HG03103 (cell line): ENCODE measurements at regions not wholly inside any gene's neighbourhood (a gene's known extent, or its start where the extent isn't known, plus 50 kb on each side); places are given as distances from the start of the nearest gene placed in this dataset.

Source experiments
- ATAC-seq: cut with Tn5 transposase; IDR thresholded peaks from one replicate; pipeline ENCODE4 v1.9.1; 2021; ENCODE audit warnings: low read depth; ENCODE audit not compliant: unreplicated experiment

DNA sequence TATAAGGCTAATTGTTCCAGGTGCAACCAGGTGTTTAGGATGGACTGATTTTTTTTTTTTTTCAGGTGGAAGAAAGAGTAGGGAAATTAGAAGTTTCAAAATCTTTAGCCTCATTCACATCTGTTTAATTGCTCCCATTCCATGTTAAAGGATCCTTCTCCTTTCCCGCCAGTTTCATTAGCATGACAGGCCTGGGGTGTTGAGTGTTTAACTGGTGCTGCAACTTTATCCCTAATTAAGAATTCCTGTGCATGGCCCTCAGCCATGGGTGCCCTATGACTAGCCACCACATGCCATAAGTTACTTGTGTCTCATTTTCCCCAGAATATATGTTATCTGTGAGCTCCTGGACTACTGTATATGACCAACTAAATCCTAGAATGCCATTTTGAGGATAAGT lies 501.4 kb downstream of the NSUN3 start:
- ATAC-seq: no peak

DNA sequence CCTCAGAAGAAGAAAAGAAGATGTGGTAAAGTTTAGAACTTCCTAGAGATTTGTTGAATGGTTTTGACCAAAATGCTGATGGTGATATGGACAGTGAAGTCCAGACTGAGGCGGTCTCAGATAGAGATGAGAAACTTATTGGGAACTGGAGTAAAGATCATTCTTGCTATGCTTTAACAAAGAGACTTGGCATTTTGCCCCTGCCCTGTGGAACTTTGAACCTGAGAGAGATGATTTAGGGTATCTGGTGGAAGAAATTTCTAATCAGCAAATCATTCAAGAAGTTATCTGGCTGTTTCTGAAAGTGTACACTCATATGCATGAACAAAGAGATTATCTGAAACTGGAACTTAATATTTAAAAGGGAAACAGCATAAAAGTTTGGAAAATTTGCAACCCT lies 505.2 kb downstream of the NSUN3 start:
- no peak for ATAC-seq

DNA sequence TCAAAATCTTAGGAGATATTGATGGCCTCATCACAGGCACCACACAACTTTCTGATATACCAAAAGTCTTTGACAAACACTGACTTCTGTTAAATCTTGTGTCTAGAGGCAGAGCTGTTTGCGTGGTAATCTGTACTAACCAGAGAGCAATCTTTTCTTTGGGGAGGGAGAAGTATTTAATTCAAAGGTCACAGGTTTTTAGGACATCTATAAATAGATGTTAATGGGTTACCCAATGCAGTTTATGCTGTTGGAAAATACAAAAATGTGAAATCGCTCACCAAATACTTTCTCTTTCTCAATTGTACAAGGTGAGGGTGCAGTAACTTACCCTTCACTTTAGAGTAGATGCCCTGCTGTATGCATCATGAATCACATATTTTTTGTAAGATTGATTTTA lies 510.5 kb downstream of the NSUN3 start:
- no peak for ATAC-seq

DNA sequence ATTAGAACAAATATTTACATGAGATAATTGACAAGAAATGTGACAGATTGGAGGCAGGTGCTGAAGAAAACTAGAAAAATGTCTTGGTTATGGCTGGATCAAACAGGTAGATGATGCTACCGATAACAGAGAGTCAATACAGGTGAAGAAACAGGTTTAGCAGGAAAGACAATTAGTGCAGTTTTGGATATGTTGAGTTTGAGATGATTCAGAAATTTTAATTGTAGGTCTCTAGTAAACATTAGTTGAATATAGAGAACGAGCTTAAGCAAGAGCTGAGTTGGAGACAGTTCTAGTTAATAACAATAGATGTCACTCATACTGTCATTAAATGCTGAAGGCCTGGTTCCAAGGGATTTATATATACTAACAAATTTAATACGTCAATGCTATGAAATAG lies 524.4 kb downstream of the NSUN3 start:
- ATAC-seq: no peak

DNA sequence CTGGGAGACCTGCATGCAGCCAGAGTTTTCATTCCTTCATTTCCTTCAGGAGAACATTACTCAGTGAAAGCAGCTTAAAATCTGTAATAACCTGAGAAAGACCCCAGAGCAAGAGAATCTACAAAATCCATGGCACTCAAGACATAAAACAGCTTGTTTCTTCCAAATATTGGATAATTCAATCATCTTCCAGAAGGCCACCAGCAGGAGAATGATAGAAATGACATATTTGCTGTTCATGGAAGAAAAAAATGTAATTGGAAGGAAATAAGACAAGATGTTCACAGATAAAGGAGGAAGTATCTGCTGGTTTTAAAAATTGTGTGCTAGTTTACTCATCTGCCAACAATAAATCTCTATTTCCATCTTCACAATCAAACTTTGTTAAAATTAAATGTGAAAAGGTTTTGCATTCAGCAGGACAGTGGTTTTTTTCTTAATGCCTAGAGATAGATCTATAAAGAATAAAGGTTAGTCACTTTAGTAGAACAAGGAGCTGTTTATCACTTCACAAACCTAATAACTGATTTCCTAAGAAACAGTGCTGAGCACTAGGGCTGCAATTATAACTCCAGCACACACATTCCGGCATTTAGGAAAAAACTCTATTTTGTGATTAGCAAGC lies 530.8 kb downstream of the NSUN3 start:
- ATAC-seq: no peak

DNA sequence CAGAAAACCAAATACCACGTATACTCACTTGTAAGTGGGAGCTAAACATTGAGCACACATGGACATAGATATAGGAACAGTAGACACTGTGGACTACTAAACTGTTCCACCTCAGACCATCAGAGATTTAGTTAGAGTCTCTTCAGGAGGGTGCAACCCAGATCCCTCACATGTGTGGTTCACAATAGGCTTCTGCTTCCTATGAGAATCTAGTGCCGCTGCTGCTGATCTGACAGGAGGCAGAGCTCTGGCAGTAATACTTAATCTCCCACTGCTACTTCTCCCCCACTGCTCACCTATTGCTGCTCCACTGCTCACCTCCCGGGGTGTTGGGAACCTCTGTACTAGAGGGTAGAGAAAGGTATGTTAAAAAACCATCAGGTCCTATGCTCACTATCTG lies 533.3 kb downstream of the NSUN3 start:
- ATAC-seq: no peak

DNA sequence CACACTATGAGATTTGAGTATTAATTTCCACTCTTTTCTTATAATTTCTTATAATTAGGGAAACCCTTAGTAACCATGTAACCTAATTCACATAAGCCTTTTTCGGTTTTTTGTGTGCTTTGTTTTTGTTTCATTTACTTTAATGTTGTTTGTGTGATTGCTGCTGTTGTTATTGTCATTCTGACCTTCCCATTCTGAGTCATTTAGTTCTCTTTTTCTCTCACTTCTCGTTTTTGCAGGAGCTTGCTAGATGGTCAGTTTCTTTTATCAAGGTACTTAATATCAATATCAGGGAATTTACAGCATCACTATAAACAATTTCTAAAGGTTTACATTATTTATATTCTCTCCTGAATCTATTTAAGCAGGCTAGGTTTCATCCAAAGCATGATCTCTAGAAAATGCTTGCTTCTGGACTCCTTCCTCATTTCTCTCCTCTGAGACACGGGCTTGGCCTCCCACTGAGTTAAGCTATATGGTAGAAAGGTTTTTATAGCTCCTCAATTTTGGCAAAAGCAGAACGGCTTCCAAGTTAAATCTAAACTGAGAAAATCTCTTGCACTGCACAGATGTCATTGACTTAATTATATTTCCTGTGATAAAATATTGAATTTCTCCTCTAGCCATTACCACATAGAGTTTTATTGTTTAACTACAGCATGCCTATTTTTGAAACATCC lies 534.2 kb downstream of the NSUN3 start:
- peak; percentile 62 for ATAC-seq

DNA sequence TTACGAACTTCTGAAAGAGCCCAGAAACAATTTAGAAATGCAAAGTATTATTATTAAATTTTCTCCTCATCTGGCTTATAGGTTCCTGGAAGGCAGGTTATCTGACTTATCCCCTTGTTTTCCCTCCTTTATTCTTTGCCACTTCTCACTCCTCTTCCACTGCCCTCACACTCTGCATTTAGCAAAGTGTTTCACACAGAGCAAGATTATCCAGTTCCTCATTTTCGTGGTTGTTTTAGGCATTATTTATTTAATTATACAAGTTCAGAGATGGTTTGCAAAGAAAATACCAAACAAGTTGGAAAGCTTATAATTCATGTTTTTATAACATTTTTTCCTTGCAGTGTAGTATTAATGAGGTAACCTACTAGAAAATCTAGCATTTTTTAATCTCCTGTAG lies 544.9 kb downstream of the NSUN3 start:
- ATAC-seq: no peak

DNA sequence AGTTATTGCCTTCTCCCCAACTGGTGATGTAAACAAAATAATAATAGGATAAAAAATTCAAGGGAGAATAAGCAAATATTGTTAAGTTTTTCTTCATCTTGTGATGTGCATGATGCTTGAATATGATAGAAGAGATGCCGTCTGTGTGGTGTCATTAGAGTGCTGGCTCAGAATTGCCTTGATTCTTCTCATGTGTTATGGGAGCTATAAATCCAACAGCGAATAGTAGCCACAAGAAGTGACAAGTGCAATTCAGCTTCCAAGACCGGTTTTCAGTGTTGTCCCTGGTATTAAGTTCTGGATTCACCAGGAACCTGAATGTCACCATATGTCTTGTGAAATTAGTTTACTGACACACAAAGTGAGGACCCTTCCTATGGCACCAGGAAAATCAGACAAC lies 547.0 kb downstream of the NSUN3 start:
- no peak for ATAC-seq

DNA sequence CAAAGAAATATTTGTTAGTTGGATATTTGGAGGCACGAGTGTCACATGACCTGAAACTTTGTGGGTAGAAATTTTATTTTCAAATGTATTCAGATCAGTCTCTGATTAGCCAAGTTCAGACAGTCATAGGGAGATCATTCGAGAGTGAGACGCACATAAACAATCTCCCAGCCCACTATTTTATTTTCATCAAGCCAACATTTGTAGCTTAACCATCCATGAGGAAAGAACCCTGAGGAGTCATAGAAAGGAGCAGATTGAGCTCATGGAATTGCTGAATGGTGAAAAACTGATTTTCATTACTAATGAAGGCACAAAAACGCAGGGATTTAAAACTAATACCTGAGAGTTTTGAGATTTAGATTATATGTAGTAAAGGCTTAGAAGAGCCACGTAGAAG lies 548.7 kb downstream of the NSUN3 start:
- no peak for ATAC-seq

DNA sequence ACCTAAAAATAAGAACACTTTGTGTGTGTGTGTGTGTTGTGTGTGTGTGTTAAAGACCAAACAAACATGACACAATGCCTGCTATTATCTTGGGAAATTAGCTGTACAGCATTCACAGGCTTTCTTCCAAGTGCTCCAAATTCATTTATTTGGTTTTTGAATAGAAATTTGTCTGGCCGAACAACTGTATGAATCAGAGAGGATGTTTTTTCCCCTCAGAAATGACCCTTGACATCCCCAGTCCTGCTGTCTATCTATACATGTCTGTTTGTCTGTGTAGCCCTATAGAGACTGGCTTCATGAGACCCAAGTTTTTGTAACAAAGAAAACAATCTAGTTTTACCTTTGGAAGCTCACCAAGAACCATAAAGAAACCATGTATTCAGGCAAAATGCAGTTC lies 549.8 kb downstream of the NSUN3 start:
- ATAC-seq: no peak

DNA sequence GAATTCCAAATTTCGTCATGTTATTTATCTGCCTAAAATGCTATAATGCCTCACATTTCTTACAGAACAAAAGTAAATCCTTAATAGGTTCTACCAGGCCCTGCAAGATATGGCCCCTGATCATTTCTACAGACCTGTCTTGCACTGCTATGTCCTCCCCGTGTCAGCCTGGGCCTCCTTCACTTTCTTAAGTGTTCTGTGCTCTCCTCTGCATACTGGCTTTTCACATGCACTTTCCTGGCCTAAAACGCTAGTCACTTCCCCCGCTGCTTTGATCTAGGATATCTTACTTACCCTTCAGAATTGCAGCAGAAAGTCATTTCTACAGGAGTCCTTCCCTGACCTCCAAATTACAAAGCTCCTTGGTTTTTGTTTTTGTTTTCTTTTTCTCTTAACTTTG lies 551.3 kb downstream of the NSUN3 start:
- ATAC-seq: no peak

DNA sequence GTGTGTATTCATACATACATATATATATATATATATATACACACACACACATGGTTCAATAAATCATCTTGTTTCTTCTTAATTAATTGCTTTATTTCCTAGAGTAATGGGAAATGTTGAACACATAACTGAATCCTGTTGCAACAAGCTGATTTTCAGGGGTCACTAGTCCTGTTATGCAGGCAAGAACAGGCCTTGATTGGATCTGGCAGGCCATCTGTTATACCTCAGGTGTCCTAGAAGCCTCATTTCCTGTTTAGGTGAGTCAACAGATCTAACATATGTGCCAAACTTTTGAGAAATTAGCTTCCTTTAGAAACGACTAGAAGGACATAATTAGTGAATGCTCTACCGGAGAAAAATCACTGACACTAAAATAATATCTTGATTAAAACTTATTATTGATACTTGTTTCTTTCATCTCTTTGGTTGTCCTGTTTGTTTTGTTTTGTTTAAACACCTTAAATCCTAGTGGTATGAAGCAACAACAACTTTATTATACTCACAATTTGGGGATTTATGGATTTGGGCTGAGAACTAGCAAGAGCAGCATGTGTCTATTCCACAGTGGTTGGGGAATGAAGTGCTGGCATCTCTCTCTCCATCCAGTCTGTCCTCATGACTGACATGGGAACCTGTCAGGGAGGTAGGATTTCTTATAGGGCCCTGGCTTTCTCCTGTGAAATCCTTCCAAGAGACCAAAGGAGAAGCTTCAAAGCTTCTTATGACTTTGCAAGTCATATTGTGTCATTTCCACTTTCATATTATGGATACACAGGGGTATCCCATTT lies 552.6 kb downstream of the NSUN3 start:
- ATAC-seq: no peak

DNA sequence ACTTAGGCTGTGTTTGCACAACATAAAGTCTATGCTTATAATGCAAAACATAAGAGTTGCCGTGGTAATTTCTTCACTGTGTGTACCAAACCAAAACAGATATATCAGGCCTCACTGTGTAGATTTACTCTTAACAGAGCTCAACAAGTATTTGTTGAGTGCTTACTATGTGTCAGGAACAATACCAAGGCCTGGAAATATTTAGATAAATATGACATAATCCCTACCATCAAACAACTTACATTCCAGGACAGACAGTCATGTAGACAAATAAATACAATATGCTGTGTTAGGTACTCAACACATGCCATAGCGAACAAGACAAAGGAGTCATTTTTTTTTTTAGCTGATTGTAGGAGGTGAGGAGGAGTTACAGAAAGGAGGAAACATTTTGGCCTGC lies 554.0 kb downstream of the NSUN3 start:
- ATAC-seq: no peak

DNA sequence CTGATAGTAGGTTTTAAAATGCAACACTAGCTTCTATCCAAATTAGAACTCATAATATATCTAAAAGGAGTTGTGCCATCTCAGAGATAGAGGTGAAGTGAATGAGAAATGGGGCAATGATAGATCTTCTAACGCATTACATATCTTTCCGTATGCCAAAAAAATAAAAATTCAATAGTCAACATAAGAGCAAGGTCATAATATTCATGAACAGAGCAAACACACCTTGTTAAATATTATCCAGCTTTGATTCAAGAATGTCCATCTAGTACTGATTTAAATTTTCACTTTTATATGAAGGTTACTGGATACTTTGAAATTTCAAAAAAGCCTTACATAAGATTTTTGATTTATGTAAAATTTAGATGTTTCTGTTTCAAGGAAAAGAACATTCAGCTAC lies 554.5 kb downstream of the NSUN3 start:
- no peak for ATAC-seq

DNA sequence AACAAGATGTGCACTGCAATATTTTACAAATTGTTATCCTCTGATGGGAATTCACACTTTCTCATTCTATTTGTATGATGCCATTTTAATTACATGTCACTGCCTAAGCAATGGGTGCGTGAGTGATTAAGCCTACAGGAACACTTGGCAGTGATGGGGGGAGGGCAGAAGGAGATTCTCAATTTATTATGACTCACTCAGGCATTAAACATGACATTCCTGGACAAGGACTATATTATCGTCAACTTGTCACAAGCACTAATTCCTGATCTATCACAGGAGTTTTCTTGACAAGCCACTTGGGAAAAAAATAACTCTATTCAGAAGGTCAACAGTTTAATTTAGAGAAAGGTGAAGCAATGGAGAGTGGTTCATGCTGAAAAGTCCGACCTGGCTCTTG lies 556.8 kb downstream of the NSUN3 start:
- ATAC-seq: no peak

DNA sequence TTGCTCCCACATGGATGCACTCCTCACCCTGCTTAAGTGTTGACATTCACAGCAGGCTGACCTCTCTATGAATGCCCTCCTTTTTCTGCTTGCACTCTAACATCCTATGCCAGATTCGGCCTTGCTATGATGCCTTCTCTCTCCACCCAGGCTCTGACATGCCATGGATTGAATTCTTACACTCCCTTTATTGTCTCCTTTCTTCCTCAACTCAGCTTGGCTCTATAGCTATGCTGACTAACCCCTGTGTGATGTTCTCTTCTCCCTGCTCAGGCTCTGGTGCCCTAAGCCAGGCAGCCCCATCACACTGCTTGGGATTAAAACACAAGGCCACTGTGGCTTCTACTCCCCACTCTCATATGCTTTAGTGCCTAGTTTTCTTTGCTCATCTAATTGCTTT lies 563.7 kb downstream of the NSUN3 start:
- no peak for ATAC-seq

DNA sequence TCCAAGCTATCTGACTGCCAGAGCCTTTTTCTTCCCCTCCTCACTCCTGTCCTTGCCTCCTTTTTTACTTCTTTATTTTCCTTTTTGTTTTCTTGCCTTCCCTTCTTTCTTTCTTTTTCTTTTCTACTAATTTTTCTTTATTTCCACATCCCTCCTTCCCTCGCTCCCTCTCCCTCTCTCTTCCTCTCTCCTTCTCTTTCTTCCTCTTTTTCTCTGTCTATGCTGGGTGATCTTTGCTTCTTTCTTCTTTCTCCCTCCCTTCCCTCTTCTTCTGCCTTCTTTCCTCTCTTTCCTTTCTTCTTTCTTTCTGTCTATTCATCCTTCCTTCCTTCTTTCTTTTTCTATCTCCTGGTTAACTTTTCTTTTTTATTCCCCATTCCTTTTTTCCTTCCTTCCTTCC lies 564.8 kb downstream of the NSUN3 start:
- no peak for ATAC-seq

DNA sequence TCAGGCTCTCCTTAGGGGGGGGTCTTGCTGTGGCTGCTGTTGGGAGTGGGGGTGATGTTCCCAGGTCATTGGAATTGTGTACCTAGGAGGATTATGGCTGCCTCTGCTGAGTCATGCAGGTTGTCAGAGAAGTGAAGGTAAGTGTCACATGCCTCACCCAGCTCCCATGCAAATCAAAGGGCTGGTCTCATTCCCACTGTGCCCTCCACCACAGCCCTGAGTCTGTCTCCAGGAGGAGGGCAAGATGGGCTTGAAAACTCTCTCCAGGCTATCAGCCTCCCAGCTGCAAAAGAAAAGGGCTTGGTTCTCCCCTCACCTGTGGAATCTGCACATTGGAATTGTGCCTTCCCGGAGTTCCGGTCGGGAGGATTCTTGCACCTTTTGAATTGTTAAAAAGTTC lies 580.5 kb downstream of the NSUN3 start:
- no peak for ATAC-seq

DNA sequence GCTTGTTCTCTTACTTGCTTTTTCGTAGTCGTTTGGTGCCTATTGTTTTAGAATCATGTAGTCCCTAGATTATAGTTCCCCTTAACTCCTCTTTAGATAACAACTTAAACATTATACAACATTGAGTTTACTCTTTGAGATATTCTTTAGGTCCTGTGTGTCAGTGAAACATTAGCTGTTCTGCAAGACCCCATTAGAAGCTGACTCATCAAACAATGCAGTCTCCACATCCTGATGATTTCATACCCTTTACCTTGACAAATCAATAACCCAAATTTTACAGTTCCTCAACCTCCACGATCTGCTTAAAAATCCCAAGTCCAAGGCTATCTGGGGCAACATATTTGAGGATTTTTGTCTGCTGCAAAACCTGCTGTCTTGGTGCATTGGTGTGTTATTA lies 582.9 kb downstream of the NSUN3 start:
- ATAC-seq: no peak

DNA sequence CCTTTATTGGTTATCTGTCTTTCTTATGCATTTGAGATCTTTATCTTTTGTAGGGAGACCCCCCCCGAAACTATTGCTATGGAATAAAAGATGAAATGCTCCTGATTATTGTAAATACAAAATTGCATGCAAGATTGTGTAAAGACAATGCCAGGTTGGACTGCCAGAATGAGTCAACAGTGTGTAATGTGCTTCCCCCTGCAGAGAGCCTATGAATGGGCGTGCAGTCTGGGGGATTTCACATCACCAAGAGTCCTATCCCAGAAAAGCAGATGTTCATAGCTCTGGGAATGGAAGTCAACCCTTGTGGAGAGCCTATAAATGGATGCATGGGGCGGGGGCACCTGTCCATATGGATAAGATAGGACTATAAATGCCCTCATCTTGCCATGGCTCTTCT lies 584.3 kb downstream of the NSUN3 start:
- no peak for ATAC-seq
